HG02870 (cell line): ENCODE measurements at regions not wholly inside any gene's neighbourhood (a gene's known extent, or its start where the extent isn't known, plus 50 kb on each side); places are given as distances from the start of the nearest gene placed in this dataset.

ENCODE experiments used
- ATAC-seq: cut with Tn5 transposase; IDR thresholded peaks from one replicate; pipeline ENCODE4 v1.9.1; 2021; ENCODE audit warnings: mild to moderate bottlenecking, moderate library complexity; ENCODE audit not compliant: unreplicated experiment

GRCh38 chr15:97522347-97522746 lies 438.2 kb upstream of the ARRDC4 start:
- ATAC-seq, result no peak

DNA sequence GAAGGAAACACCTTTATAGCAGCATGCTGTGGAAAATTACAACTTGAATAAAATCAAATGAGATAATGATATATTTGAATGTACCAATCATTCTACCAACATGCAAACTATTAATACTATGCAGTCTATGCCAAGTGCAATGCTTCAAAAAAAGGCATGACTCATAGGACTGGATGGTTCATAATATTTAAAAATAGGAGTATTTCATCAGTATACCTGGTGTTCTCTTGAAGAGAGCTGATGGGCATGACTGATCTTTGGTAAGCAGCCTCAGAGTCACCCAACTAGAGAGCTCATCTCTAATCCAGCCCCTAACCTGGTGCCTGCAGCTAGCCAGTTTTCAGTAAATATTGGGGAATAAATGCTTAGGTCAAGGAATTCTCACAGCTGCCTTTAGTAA lies 434.7 kb upstream of the ARRDC4 start:
- no peak for ATAC-seq

DNA sequence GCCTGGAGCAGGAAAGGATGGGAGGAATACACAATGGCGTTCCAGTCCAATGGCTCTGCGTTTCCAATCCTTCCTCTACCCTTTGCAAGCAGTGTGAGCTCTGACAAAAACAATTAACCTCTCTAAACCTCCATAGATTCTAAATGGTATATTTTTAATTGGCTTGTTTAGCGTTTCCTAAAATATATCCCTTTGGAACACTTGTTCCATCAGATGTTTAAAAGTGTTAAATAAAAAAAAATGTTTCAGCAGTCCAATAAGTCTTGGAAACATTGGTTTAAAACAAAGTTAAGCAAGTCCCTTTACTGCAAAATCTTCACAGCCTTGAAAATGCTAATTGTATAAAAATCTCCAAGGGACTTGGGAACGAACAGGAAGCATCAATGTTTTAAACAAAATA lies 432.3 kb upstream of the ARRDC4 start:
- ATAC-seq, result no peak

GRCh38 chr15:97545799-97546198 lies 414.7 kb upstream of the ARRDC4 start:
- no peak for ATAC-seq

DNA sequence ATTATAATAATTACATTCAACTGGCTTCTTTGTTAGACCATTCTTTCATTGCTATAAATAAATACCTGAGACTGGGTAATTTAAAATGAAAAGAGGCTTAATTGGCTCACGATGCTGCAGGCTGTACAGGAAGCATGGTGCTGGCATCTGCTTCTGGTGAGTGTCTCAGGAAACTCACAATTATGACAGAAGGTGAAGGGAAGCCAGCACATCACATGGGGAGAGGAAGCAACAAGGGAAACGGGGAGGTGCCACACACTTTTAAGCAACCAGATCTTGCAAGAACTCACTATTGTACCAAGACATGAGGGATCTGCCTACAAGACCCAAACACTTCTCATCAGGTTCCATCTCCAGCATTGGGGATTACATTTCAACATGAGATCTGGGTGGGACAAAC lies 413.1 kb upstream of the ARRDC4 start:
- ATAC-seq, result no peak

DNA sequence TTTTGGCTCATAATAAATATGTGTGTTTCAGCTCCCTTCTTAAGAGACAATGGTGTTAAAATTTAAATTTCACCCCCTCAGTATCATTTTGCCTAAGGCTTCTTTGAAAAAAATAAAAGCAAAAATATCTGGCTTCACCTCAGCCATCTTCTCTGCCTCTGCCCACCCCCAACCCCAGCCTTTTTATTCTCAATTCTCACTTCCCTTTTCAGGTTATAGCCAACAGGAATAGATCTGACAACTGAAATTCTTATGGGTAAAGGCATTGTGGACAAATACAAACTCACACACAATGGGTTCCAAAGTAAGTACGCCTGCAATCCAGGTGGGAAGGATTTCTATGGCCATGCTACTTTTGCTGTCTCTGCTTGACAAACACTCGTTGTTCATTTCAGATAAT lies 399.0 kb upstream of the ARRDC4 start:
- ATAC-seq, result no peak

- ATAC-seq, result no peak
Measured at GRCh38 chr15:97563516-97563915, 397.0 kb upstream of the ARRDC4 start.

DNA sequence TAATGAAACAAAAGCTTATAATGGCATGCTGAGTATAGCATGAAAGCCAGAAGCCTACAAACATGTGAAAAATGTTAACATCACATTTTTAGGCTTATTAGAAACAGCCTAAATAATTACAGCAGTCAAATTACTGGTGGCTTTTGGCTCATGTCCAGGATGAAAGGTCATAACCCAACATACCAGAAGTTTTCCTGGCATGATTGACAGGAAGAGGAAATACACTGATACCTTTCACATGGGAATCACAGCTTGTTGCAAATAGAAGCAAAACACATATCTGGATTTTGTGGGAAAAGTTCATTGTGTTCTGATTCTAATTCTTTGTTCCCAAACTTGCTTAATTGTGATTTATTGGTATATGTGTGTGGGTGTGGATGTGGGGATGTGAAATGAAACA lies 393.5 kb upstream of the ARRDC4 start:
- no peak for ATAC-seq

DNA sequence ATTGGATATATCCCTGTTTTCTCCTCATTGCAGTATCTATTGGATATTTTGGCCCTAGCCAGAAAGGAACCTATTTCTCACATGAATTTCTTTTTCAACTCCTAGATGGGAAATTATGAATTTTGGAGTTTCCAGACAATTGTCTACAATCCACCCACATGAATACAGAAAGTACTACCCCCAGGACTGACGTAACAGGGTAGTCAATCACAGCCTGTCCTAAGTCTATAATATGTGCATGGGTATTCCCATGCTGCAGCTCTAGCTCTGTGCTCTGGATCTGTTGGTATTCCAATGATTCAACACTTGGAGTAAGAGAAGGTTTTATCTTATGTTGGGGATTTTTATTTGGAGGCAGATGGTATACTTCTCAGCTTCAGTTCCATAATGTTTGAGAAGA lies 393.1 kb upstream of the ARRDC4 start:
- no peak for ATAC-seq

GRCh38 chr15:97576929-97577645 lies 383.4 kb upstream of the ARRDC4 start:
- no peak for ATAC-seq

DNA sequence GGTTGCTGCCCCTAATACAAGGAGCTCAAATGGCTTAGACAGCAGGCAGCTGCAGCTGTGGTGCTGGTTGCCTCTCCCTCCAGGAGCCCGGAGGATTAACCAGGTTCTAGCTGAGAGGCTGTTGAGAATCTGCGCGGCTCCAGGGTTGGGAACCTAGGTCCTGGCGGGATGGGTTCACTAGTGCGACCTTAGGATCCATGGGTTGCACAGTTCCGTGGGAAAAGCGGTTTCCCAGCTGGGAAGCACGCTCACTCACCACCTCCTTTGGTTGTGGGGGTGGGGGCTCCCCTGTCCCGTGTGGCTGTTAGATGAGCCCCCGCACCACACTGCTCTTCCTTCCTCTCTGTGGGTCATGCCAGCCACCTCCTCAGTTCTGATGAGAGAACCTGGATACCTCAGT lies 375.1 kb upstream of the ARRDC4 start:
- ATAC-seq, result no peak

DNA sequence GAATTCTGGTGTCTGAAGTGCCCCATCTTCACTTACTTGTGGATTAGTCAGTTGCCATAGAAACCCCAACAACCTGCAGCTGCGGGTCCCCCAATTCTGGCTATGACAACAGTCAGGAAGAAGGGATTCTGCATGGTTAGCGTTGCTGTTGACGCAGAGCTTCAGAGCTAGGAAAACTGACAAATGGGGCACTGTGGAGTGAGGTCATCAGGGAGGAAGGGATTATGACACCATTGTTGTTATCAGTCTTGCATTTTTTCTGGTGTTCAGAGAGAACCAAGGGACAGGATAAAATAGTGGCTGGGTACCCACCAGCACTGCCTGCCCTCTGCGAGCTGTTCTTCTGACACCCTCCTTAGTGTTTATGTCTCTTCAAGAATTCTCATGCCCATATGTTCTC lies 367.7 kb upstream of the ARRDC4 start:
- no peak for ATAC-seq

DNA sequence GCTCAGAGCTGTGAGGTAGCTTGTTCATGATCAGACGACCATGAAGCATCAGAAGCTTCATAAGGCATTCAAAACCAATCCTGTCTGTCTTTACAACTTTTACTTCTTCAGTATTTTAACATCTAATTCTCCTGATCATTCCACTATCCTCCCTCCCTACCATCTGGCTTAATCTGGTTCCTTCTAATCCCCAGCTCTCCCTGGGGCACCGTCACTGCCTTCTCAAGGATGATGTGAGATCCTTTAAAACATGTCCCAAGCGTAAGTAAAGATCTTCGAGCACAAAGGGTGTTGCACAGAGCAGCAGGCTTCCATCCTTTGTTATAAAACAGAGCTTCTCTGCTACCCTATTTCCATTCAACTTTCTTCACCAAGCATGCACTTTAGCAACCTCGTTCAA lies 362.7 kb upstream of the ARRDC4 start:
- no peak for ATAC-seq

- ATAC-seq, result no peak
Measured at GRCh38 chr15:97598353-97598798, 362.1 kb upstream of the ARRDC4 start.

GRCh38 chr15:97600190-97600589 lies 360.3 kb upstream of the ARRDC4 start:
- no peak for ATAC-seq

- no peak for ATAC-seq
Measured at GRCh38 chr15:97604677-97605076, 355.8 kb upstream of the ARRDC4 start.

- no peak for ATAC-seq
Measured at GRCh38 chr15:97615114-97615513, 345.4 kb upstream of the ARRDC4 start.

DNA sequence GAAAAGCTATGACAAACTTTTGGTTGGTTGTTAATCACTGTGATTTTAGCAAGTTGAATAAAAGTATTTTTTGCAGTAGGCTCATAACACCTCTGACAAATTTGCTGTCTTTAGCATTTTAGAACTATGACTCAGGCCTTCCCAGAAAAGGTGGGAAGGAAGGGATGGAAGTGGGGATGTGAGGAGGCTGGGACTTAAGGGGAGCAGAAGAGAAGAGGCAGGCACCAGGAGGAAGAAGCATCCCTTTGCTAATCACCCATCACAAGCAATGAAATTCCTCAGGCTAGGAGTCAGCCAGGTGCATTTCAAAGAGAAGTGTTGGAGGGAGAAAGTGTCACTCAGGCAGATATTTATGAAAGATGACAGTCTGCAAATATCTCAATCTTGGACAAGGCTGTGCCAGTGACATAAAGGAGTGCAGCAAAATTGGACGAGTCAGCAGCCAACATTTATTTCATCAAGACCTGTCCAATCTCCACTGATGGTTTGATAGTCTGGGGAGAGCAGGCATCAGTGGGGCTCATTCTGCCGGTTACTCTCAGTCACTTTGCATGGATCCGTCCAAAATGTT lies 337.3 kb upstream of the ARRDC4 start:
- no peak for ATAC-seq

- no peak for ATAC-seq
Measured at GRCh38 chr15:97627634-97628033, 332.9 kb upstream of the ARRDC4 start.

GRCh38 chr15:97645758-97646157 lies 314.7 kb upstream of the ARRDC4 start:
- ATAC-seq, result no peak

- ATAC-seq, result no peak
Measured at GRCh38 chr15:97648728-97649127, 311.8 kb upstream of the ARRDC4 start.

DNA sequence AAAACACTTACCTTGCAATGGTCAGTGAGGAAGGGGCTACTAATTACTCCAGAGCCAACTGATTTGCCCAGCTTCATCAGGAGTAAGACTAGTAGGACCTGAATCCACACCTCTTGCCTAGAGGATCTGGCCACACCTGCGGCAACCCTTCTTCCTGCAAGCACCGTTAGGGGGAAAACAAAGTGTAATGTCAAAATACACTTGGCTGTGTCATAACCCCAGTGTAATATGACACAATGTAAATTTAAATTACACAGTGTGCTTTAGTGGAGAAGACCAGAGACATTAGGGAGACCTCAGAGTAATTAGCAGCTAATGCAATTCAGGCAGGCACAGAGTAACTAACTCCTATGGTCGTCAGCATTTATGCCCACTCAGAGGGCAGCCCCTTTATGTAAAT lies 308.5 kb upstream of the ARRDC4 start:
- no peak for ATAC-seq

- ATAC-seq, result no peak
Measured at GRCh38 chr15:97652700-97653167, 307.8 kb upstream of the ARRDC4 start.
